Fibroblast of lung (primary cell): ENCODE measurements at regions not wholly inside any gene's neighbourhood (a gene's known extent, or its start where the extent isn't known, plus 50 kb on each side); places are given as distances from the start of the nearest gene placed in this dataset.

Source experiments
- CTCF ChIP-seq, 2 donors: IDR thresholded peaks in 1 of 2; conservative IDR thresholded peaks in 1 of 2; 1 replicate in 1 of 2; 2 replicates in 1 of 2; pipeline ENCODE4 v1.5.1; 2011 to 2012; ENCODE audit warnings: low read length in 2 of 2, control low read depth in 1 of 2, inconsistent platforms in 1 of 2, low read depth in 1 of 2, mild to moderate bottlenecking in 1 of 2
- EZH2 ChIP-seq: IDR thresholded peaks from 2 replicates; pipeline ENCODE4 v1.5.1; 2012; ENCODE audit warnings: low read length, control low read depth, mild to moderate bottlenecking; ENCODE audit errors: missing control alignments

- TF ChIP-seq CTCF (conservative IDR thresholded peaks at IDR 0.05 in 1 of 2, IDR thresholded peaks at IDR 0.05 in 1 of 2; ENCODE audit: low read depth in 1 of 2, low read length in 2 of 2) (no peak), EZH2 (no peak)
Observed at GRCh38 chr14:73764406-73765280, 50.5 kb upstream of the PNMA1 start.
